GM23338 (cell line): ENCODE measurements at regions not wholly inside any gene's neighbourhood (a gene's known extent, or its start where the extent isn't known, plus 50 kb on each side); places are given as distances from the start of the nearest gene placed in this dataset.

ENCODE experiments used
- CREB1 ChIP-seq: fragments of 250-450 bp; sonication (Bioruptor Pico); IDR thresholded peaks from 2 replicates; pipeline ENCODE4 v1.5.0; 2020; ENCODE audit warnings: low read depth, mild to moderate bottlenecking, moderate library complexity
- POLR2AphosphoS5 ChIP-seq: IDR thresholded peaks from 2 replicates; pipeline ENCODE4 v1.6.1; 2016; ENCODE audit warnings: antibody characterized with exemption, low read depth
- TF ChIP-seq, protein P1 (sequence below), 2 experiments: fragments of 200-600 bp in 1 of 2; sonication (generic) in 1 of 2; conservative IDR thresholded peaks; 2 replicates each; pipeline versions ENCODE4 v1.5.1 to v1.6.1; 2016 to 2017; ENCODE audit warnings: antibody characterized with exemption in 2 of 2, low read depth in 2 of 2, mild to moderate bottlenecking in 2 of 2, moderate library complexity in 1 of 2

DNA sequence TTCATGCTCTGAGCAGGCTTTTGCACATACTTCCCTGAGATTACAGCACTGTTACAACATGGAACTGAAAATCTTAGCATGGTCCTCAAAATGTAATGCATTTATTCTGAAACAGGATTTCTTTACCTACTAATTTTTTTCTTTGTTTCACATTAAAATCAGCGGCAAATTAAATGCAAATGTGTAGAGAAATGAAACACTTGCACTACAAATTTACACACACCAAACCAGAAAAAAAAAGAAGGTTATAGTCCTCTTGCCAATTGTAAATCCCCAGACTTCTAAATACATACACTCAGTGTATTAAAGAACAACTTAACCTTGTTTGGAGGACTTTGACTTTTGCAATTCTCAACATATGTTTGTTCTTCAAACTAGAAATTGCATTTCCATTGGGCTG, 210.9 kb upstream of the TBX18 start:
- TF ChIP-seq, protein P1, sequence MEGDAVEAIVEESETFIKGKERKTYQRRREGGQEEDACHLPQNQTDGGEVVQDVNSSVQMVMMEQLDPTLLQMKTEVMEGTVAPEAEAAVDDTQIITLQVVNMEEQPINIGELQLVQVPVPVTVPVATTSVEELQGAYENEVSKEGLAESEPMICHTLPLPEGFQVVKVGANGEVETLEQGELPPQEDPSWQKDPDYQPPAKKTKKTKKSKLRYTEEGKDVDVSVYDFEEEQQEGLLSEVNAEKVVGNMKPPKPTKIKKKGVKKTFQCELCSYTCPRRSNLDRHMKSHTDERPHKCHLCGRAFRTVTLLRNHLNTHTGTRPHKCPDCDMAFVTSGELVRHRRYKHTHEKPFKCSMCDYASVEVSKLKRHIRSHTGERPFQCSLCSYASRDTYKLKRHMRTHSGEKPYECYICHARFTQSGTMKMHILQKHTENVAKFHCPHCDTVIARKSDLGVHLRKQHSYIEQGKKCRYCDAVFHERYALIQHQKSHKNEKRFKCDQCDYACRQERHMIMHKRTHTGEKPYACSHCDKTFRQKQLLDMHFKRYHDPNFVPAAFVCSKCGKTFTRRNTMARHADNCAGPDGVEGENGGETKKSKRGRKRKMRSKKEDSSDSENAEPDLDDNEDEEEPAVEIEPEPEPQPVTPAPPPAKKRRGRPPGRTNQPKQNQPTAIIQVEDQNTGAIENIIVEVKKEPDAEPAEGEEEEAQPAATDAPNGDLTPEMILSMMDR (conservative IDR thresholded peaks at IDR 0.05; ENCODE audit: low read depth in 2 of 2), result no peak
- TF ChIP-seq CREB1 (CRISPR knock-in tag) (no peak), POLR2AphosphoS5 (no peak)
